ENCODE measurements at regions not wholly inside any gene's neighbourhood (a gene's known extent, or its start where the extent isn't known, plus 50 kb on each side); places are given as distances from the start of the nearest gene placed in this dataset.

- no peaks in the 10 kb centered on the region for H3K27me3 ChIP-seq (ENCODE audit: control insufficient read depth in 2 of 2, insufficient read depth in 2 of 2, low read length in 2 of 2)
- H3K79me2 ChIP-seq (ENCODE audit: insufficient read depth, low read length): no peaks in the 10 kb centered on the region
- no peaks in the 10 kb centered on the region for H4K20me1 ChIP-seq (ENCODE audit: insufficient read depth, low read length)
- WGBS (ENCODE audit: insufficient coverage): no CpG with 5 or more reads among the region's 1 CpG
- H3K27ac Mint-ChIP-seq: no peak overlapping the region
- no peak for TF ChIP-seq CTCF (IDR thresholded peaks at IDR 0.05)
- H3K27me3 Mint-ChIP-seq (ENCODE audit: low read depth in 3 of 3): peaks cover 0 to 2% (median 0%) of the 10 kb centered on the region in 3 donors
- H3K9me3 ChIP-seq (replicated peaks in 1 of 2; ENCODE audit: control insufficient read depth in 1 of 2, insufficient read depth in 1 of 2, low read length in 2 of 2): peaks cover 12 to 16% of the 10 kb centered on the region in 2 donors
- H3K27ac ChIP-seq (ENCODE audit: low read depth in 1 of 2, low read length in 2 of 2): no peak overlapping the region
- H3K4me3 Mint-ChIP-seq: no peak overlapping the region
- no peak overlapping the region for H3K9ac ChIP-seq (ENCODE audit: insufficient read depth, low read length, poor library complexity, severe bottlenecking)
- H3K36me3 ChIP-seq (replicated peaks in 1 of 2; ENCODE audit: control insufficient read depth in 1 of 2, insufficient read depth in 2 of 2, low read length in 2 of 2): no peaks in the 10 kb centered on the region
- no peak overlapping the region for H3K4me2 ChIP-seq (replicated peaks; ENCODE audit: extremely low read depth, low read length, poor library complexity, severe bottlenecking)
- no peak for DNase-seq
- H3K4me1 Mint-ChIP-seq: no peaks in the 10 kb centered on the region
- no peaks in the 10 kb centered on the region for H3K4me1 ChIP-seq (ENCODE audit: control insufficient read depth in 1 of 2, insufficient read depth in 2 of 2, low read length in 2 of 2)
- intact Hi-C loops (cut with micrococcal nuclease): no loop called here
- H2AFZ ChIP-seq (ENCODE audit: insufficient read depth, low read depth, low read length, poor library complexity, severe bottlenecking): no peak overlapping the region
- no peaks in the 10 kb centered on the region for H3K36me3 Mint-ChIP-seq
- peaks cover 4 to 17% (median 12%) of the 10 kb centered on the region in 7 donors for H3K9me3 Mint-ChIP-seq
- no peak overlapping the region for H3K4me3 ChIP-seq (replicated peaks in 1 of 3; ENCODE audit: low read depth in 2 of 3, low read length in 3 of 3)
Measured at GRCh38 chr6:120237221-120237620, 887.7 kb upstream of the MAN1A1 start.

- Mint-ChIP-seq H3K27ac (no peak overlapping the region), H3K4me3 (no peak overlapping the region), H3K27me3 (ENCODE audit: low read depth in 3 of 3) (peaks cover 0 to 2% (median 2%) of the 10 kb centered on the region in 3 donors), H3K4me1 (no peaks in the 10 kb centered on the region), H3K9me3 (peaks cover 4 to 15% (median 11%) of the 10 kb centered on the region in 7 donors), H3K36me3 (no peaks in the 10 kb centered on the region)
- no peaks in the 10 kb centered on the region for H3K27me3 ChIP-seq (ENCODE audit: control insufficient read depth in 2 of 2, insufficient read depth in 2 of 2, low read length in 2 of 2)
- H3K79me2 ChIP-seq (ENCODE audit: insufficient read depth, low read length): no peaks in the 10 kb centered on the region
- no peak overlapping the region for H3K4me2 ChIP-seq (replicated peaks; ENCODE audit: extremely low read depth, low read length, poor library complexity, severe bottlenecking)
- no peak overlapping the region for H3K27ac ChIP-seq (ENCODE audit: low read depth in 1 of 2, low read length in 2 of 2)
- no peak overlapping the region for H3K4me3 ChIP-seq (replicated peaks in 1 of 3; ENCODE audit: low read depth in 2 of 3, low read length in 3 of 3)
- no peak for DNase-seq
- H3K9ac ChIP-seq (ENCODE audit: insufficient read depth, low read length, poor library complexity, severe bottlenecking): no peak overlapping the region
- no peaks in the 10 kb centered on the region for H3K4me1 ChIP-seq (ENCODE audit: control insufficient read depth in 1 of 2, insufficient read depth in 2 of 2, low read length in 2 of 2)
- no peak for TF ChIP-seq CTCF (IDR thresholded peaks at IDR 0.05)
- peaks cover 19 to 35% of the 10 kb centered on the region in 2 donors for H3K9me3 ChIP-seq (replicated peaks in 1 of 2; ENCODE audit: control insufficient read depth in 1 of 2, insufficient read depth in 1 of 2, low read length in 2 of 2)
- no peaks in the 10 kb centered on the region for H3K36me3 ChIP-seq (replicated peaks in 1 of 2; ENCODE audit: control insufficient read depth in 1 of 2, insufficient read depth in 2 of 2, low read length in 2 of 2)
- no peaks in the 10 kb centered on the region for H4K20me1 ChIP-seq (ENCODE audit: insufficient read depth, low read length)
- intact Hi-C loops (cut with micrococcal nuclease): no loop called here
- no peak overlapping the region for H2AFZ ChIP-seq (ENCODE audit: insufficient read depth, low read depth, low read length, poor library complexity, severe bottlenecking)
Measured at GRCh38 chr6:120230008-120230407, 880.4 kb upstream of the MAN1A1 start.
